NOMO-1 (cell line): ENCODE measurements at regions not wholly inside any gene's neighbourhood (a gene's known extent, or its start where the extent isn't known, plus 50 kb on each side); places are given as distances from the start of the nearest gene placed in this dataset.

Experiments
- DNase-seq, 2 experiments: peaks; one replicate each; lab custom pipeline; 2025; ENCODE audit not compliant: unreplicated experiment in 2 of 2; lab: John Stamatoyannopoulos, UW

- DNase-seq: no peak
Measured at GRCh38 chr18:76205906-76206305, 289.1 kb downstream of the ZNF516 start.

DNA sequence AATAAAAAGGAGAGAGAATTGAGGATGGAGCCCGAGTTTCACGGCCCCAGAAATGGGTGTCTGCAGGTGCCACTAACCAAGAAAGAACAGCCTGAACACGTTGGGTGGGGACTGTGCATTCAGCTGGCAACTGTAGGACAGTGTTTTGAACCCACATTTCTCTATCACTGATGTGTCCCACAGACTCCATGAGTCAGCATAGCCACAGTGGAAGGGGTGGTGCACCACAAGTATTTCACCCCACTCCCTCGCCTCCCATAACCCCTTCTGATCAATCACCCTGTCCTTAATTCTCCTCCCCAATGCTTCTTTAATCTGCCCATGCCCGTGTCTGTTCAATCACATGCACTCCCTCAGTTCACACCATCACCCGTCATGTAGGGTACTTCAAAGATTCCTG lies 291.5 kb downstream of the ZNF516 start:
- no peak for DNase-seq

DNA sequence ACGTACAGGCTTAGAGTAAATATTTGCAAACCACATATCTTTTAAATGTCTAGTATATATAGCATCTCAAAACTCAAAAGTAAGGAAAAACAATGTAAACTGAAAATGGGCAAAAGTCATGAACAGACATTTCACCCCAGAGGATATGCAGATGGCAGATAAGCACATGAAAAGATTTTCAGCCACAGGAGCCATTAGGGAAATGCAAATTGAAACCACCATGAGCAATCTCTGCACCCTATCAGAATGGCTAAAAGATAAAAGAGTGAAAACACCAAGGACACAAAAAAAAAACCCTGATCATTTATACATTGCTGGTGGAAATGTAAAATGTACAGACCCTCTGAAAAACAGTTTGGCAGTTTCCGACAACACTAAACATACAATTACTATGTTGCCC lies 292.7 kb downstream of the ZNF516 start:
- no peak for DNase-seq

DNA sequence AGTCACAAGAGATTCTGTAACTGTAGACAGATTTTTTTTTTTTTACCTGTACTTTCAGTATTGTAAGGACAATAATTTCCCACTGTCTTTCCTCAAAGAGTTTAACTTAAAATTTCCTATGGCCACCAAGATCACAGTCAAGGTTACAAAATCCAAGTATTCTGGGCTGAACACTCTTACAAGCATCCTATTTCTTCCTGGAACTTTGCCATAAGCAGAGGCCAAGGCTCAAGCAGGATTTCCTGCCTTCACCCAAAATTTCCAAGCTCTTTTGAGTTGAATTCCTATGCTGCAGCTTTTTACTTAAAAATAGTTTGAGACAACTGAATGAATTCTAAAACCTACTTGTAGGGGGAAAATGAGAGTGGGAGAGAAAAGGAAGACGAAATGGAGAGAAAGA lies 299.4 kb downstream of the ZNF516 start:
- DNase-seq: no peak

DNA sequence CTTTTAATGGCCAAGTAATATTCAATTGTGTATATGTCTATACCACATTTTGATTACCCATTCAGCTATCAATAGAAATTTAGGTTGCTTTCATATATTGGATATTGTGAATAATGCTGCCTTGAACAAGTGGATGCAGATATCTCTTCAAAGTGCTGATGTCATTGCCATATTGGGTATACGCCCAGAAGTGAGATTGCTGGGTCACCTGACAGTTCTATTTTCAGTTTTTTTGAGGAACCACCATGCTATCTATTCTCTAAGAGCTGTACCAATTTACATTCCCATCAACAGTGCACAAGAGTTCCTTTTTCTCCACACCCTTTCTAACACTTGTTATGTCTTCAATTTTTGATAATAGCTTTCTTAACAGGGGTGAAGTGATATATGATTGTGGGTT lies 306.9 kb downstream of the ZNF516 start:
- DNase-seq: no peak

GRCh38 chr18:76179257-76179656 lies 315.8 kb downstream of the ZNF516 start:
- no peak for DNase-seq

- DNase-seq: no peak
Measured at GRCh38 chr18:76177160-76177559, 317.9 kb downstream of the ZNF516 start.

DNA sequence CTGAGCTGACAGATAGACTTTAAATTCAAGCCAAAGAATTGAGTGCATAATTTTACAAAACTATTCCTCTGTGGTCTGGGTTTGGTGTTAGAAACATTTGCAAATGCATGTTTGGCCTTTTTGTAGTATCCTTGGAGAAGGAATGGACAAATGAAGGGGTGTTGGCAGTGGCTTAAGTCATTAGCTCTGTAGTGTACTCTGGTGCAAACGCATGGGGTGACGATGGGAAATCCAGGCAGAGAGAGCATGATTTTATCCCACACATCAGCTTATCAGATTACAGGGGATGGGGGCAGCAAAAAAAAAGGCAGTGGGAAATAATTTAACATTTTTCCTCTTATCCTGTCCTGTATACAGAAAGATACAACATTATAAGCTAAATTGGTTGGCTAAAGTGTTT lies 320.6 kb downstream of the ZNF516 start:
- no peak for DNase-seq

GRCh38 chr18:76169733-76170132 lies 325.3 kb downstream of the ZNF516 start:
- DNase-seq: no peak

DNA sequence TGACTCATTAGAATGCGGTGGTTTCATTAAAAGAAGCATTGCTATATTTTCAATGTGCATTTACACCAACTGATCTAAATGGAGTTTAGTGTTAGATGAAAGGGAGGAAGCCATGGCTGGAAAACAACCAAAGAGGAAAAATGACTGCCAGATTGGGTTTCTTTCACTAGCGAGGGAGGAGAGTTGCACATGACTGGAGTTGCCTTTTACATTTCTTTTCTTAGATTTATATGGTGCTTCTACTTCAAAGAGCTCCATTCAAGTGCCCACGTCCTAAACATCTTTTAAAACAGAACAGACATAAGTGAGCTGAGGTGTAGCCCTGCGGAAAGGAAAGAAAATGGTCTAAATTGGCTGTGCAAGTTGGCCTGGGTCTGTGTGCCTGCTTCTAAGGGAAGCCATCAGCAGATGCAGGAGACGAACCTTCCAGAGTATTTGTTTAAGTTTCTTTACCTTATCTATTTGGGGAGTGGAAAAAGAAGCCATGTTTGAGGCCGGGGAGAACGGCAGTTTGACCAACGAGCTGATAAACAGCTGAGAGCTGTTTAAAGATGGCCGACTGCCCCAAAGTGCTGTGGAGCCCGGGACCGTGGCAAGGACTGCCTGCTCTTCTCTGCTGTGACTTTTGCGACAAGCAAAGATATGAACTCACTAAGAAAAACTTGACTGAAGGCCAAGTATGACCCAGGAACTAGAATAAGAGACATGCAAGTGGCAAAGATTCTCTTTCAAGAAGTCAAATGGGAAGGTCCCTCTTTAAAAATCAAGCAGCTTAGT lies 327.0 kb downstream of the ZNF516 start:
- DNase-seq: no peak

DNA sequence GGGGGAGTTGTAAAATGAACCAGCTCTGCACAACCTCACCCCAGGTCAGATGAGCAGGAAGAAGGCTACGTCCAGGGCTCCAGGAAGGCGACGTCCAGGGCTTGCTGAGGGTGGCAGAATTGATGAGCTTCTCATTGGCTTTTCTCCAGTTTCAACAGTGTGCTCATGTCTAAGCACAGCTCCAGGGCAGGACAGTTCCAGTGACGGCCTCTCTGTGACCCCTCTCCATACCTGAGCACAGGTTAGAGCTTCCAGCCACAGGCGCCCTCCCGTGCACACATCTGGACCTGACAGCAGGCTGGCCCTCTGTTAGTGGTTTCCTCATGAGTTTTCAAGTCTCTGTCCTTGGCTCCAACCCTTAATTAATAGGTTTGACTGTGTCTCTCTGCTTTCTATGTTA lies 327.6 kb downstream of the ZNF516 start:
- no peak for DNase-seq

GRCh38 chr18:76162886-76163285 lies 332.2 kb downstream of the ZNF516 start:
- DNase-seq: no peak

GRCh38 chr18:76161983-76162382 lies 333.1 kb downstream of the ZNF516 start:
- DNase-seq: no peak

DNA sequence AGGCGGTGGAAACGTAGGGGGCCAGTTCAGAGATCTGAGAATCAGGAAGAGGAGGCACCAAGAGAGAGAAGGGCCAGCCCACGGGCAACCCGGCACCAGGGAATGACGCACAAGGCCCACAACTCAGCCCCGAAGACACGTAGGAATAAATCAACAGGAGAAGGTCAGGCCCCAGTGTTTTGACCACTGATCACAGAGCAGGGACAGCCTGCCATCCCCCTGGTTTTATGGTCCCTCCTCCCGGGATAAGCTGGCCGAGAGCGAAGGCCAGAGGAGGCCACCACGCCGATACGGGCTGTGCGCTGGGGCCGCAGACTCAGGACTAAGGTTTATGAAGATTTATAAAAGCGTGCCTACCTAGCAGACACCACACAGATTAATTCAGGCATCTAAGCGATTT lies 341.4 kb downstream of the ZNF516 start:
- DNase-seq: no peak

- no peak for DNase-seq
Measured at GRCh38 chr18:76149734-76150133, 345.3 kb downstream of the ZNF516 start.

GRCh38 chr18:76149284-76149683 lies 345.8 kb downstream of the ZNF516 start:
- no peak for DNase-seq

DNA sequence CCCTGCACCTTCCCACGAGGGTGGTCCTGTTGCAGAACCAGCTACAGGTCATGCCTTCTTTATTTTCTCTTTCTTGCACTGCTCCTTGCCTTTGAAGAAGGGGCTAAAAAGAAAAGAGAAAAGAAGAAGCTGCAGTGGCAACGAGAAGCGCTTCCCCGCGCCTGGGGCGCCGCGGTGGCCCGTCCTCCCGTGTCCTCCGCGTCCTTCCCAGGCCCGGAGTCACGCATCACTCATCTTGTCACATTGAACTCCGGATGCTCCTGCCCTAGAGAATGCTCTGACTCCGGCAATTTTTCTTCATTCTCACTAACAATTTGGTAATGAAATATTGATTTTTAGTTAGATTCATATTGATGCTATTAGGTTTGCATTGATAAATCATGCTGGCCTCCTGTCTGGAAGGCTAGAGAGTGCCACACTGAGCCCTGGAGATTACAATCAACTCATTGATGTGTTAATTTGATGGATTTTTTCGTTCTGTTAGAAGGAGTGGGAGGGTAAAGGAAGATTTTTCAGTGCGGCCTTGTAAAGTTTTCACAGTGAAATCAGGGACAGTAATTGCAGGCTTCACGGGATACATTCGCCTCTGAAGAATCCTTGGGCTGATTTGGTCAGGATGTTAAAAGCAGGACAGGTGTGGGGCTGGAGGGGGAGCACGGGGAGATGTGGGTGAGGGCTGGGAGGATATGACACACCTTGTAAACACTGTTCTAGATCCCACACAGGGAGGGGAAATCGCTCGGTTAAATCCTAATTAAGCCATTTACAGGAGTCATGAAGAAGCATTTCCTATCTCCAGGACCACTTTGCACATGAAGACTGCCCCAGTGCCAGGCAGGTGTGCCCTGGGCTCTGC lies 349.3 kb downstream of the ZNF516 start:
- DNase-seq: no peak

- no peak for DNase-seq
Measured at GRCh38 chr18:76144844-76145243, 350.2 kb downstream of the ZNF516 start.

DNA sequence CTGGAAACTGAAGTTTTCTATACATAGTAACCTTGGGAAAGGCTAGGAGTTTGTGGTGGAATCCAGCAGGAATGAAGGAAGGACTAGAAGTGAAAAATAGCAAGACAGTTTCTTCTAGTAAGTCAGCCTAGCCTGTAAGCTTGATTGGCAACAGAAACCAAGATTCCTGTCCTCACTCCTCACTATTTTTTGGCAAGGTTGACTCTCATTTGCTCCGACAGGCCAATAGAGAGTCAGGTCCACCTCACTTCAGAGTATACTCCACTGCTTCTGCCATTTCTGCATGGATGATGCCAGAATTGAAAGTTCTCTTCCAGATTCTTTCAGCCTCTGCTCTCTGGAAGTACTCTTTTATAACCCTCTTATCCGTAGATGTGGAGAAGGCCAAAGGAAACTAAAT lies 352.4 kb downstream of the ZNF516 start:
- no peak for DNase-seq

- no peak for DNase-seq
Measured at GRCh38 chr18:76139844-76140243, 355.2 kb downstream of the ZNF516 start.

GRCh38 chr18:76137216-76137615 lies 357.8 kb downstream of the ZNF516 start:
- DNase-seq: no peak

- no peak for DNase-seq
Measured at GRCh38 chr18:76136701-76137100, 358.3 kb downstream of the ZNF516 start.
